Fibroblast of pulmonary artery (primary cell): ENCODE measurements at regions not wholly inside any gene's neighbourhood (a gene's known extent, or its start where the extent isn't known, plus 50 kb on each side); places are given as distances from the start of the nearest gene placed in this dataset.
A peak's percentile ranks its signal among the peaks of the same experiment; 100 is the strongest.

Experiments used
- DNase-seq: peaks from one replicate; pipeline ENCODE4 v3.0.0-alpha.2; 2010; ENCODE audit warnings: low read depth
- H3K4me3 ChIP-seq: replicated peaks from 2 replicates; pipeline ENCODE4 v1.5.1; 2011; ENCODE audit warnings: low read depth, mild to moderate bottlenecking, control low read depth, low read length, moderate library complexity
- CTCF ChIP-seq: IDR thresholded peaks from 2 replicates; pipeline ENCODE4 v1.5.1; 2011; ENCODE audit warnings: mild to moderate bottlenecking, control low read depth, low read length, inconsistent platforms; ENCODE audit errors: missing control alignments

- H3K4me3 ChIP-seq = no peak overlapping the region
- DNase-seq = peak; percentile 67
- no peak for TF ChIP-seq CTCF
These were observed 463.1 kb downstream of the DMAC1 start for GRCh38 chr9:7336356-7337065.

- TF ChIP-seq CTCF = no peak
- no peak overlapping the region for H3K4me3 ChIP-seq
These were observed 465.9 kb downstream of the DMAC1 start for GRCh38 chr9:7333719-7334118.

GRCh38 chr9:7332780-7333179 lies 466.8 kb downstream of the DMAC1 start:
- no peak overlapping the region for H3K4me3 ChIP-seq
- no peak for TF ChIP-seq CTCF
- DNase-seq = no peak

More at GRCh38 chr9:7333719-7334118, 465.9 kb downstream of the DMAC1 start:
- DNase-seq = peak; percentile 60

GRCh38 chr9:7328453-7328852 lies 471.1 kb downstream of the DMAC1 start:
- no peak overlapping the region for H3K4me3 ChIP-seq
- no peak for TF ChIP-seq CTCF
- DNase-seq = no peak

GRCh38 chr9:7325995-7326394 lies 473.6 kb downstream of the DMAC1 start:
- H3K4me3 ChIP-seq = no peak overlapping the region
- DNase-seq = peak; percentile 10
- TF ChIP-seq CTCF = no peak

GRCh38 chr9:7324152-7324598 lies 475.4 kb downstream of the DMAC1 start:
- H3K4me3 ChIP-seq = no peak overlapping the region
- DNase-seq = peak; percentile 29

More at GRCh38 chr9:7324152-7324598, 475.4 kb downstream of the DMAC1 start:
- TF ChIP-seq CTCF = no peak
